ENCODE measurements at regions not wholly inside any gene's neighbourhood (a gene's known extent, or its start where the extent isn't known, plus 50 kb on each side); places are given as distances from the start of the nearest gene placed in this dataset.
A peak's percentile ranks its signal among the peaks of the same experiment; 100 is the strongest.

- Mint-ChIP-seq H3K36me3 (no peaks in the 10 kb centered on the region), H3K4me3 (no peak overlapping the region), H3K9me3 (peaks cover 2% of the 10 kb centered on the region), H3K27ac (no peak overlapping the region), H3K4me1 (no peaks in the 10 kb centered on the region), H3K27me3 (no peaks in the 10 kb centered on the region)
- no peak for ATAC-seq
Measured at GRCh38 chr2:5067816-5068215, 624.4 kb upstream of the SOX11 start.

GRCh38 chr2:5070257-5070656 lies 621.9 kb upstream of the SOX11 start:
- no peaks in the 10 kb centered on the region for H3K27me3 Mint-ChIP-seq
- ATAC-seq, result no peak
- no peak overlapping the region for H3K4me3 Mint-ChIP-seq
- no peaks in the 10 kb centered on the region for H3K4me1 Mint-ChIP-seq
- no peak overlapping the region for H3K27ac Mint-ChIP-seq
- peaks cover 2% of the 10 kb centered on the region for H3K9me3 Mint-ChIP-seq
- H3K36me3 Mint-ChIP-seq, result no peaks in the 10 kb centered on the region

DNA sequence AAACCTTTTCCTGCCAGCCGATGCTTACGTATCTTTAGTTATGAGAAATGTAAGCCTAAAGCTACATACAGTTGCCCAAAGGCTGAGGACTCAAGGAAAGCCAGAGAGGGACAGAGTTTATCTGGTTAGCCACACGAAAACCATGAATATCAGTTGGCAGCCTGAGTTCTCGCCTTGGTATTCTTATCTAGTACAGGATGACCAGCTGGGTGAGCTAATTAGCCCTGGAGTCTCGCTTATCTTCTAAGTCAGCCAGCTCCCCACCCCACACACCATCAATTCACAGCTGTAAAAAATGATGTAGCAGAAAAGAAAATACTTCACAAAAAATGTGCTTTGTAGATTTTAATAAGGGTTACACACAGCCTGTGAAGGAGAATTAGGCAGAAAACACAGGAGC lies 617.5 kb upstream of the SOX11 start:
- H3K4me3 Mint-ChIP-seq, result no peak overlapping the region
- no peaks in the 10 kb centered on the region for H3K4me1 Mint-ChIP-seq
- no peaks in the 10 kb centered on the region for H3K27me3 Mint-ChIP-seq
- no peak overlapping the region for H3K27ac Mint-ChIP-seq
- H3K36me3 Mint-ChIP-seq, result no peaks in the 10 kb centered on the region
- no peak for ATAC-seq
- peaks cover 10% of the 10 kb centered on the region for H3K9me3 Mint-ChIP-seq

- Mint-ChIP-seq H3K9me3 (peaks cover 11% of the 10 kb centered on the region), H3K36me3 (no peaks in the 10 kb centered on the region), H3K27ac (no peak overlapping the region), H3K4me3 (no peak overlapping the region), H3K27me3 (no peaks in the 10 kb centered on the region), H3K4me1 (no peaks in the 10 kb centered on the region)
- ATAC-seq, result no peak
Measured at GRCh38 chr2:5076599-5076998, 615.6 kb upstream of the SOX11 start.

GRCh38 chr2:5077479-5078089 lies 614.6 kb upstream of the SOX11 start:
- Mint-ChIP-seq H3K27me3 (no peaks in the 10 kb centered on the region), H3K9me3 (peaks cover 12% of the 10 kb centered on the region), H3K4me1 (no peaks in the 10 kb centered on the region), H3K27ac (no peak overlapping the region), H3K4me3 (no peak overlapping the region), H3K36me3 (no peaks in the 10 kb centered on the region)
- ATAC-seq, result no peak

DNA sequence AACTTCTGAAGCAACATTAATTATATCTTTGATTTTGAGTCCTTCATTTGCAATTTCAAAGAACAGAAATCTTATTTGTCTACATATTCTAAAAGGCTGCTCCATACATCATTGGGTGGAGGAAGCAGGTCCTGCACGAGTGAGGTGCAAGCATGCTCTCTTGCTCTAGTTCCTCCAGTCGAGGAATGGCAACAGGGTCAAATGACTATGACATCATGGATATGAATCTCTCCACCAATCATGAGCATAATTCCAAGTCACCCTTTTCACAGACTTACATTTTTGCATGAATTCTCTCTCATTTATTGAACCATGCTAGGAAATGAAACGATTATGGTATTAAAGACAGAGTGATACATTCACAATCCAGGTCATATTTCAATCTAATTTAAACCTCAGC lies 608.8 kb upstream of the SOX11 start:
- H3K9me3 Mint-ChIP-seq, result peaks cover 13% of the 10 kb centered on the region
- H3K27me3 Mint-ChIP-seq, result no peaks in the 10 kb centered on the region
- no peak for ATAC-seq
- no peak overlapping the region for H3K27ac Mint-ChIP-seq
- H3K4me1 Mint-ChIP-seq, result no peaks in the 10 kb centered on the region
- H3K4me3 Mint-ChIP-seq, result no peak overlapping the region
- H3K36me3 Mint-ChIP-seq, result no peaks in the 10 kb centered on the region

GRCh38 chr2:5089409-5089808 lies 602.8 kb upstream of the SOX11 start:
- Mint-ChIP-seq H3K9me3 (no peaks in the 10 kb centered on the region), H3K4me1 (no peaks in the 10 kb centered on the region), H3K4me3 (no peak overlapping the region), H3K27ac (no peak overlapping the region), H3K27me3 (no peaks in the 10 kb centered on the region), H3K36me3 (no peaks in the 10 kb centered on the region)
- no peak for ATAC-seq

- Mint-ChIP-seq H3K4me1 (no peaks in the 10 kb centered on the region), H3K27me3 (no peaks in the 10 kb centered on the region), H3K9me3 (peaks cover 6% of the 10 kb centered on the region), H3K27ac (no peak overlapping the region), H3K36me3 (no peaks in the 10 kb centered on the region), H3K4me3 (no peak overlapping the region)
- no peak for ATAC-seq
Measured at GRCh38 chr2:5093056-5093455, 599.1 kb upstream of the SOX11 start.

- no peaks in the 10 kb centered on the region for H3K4me1 Mint-ChIP-seq
- H3K27me3 Mint-ChIP-seq, result no peaks in the 10 kb centered on the region
- H3K4me3 Mint-ChIP-seq, result no peak overlapping the region
- peaks cover 6% of the 10 kb centered on the region for H3K9me3 Mint-ChIP-seq
- no peak for ATAC-seq
- H3K36me3 Mint-ChIP-seq, result no peaks in the 10 kb centered on the region
- H3K27ac Mint-ChIP-seq, result no peak overlapping the region
Measured at GRCh38 chr2:5093518-5093917, 598.7 kb upstream of the SOX11 start.

DNA sequence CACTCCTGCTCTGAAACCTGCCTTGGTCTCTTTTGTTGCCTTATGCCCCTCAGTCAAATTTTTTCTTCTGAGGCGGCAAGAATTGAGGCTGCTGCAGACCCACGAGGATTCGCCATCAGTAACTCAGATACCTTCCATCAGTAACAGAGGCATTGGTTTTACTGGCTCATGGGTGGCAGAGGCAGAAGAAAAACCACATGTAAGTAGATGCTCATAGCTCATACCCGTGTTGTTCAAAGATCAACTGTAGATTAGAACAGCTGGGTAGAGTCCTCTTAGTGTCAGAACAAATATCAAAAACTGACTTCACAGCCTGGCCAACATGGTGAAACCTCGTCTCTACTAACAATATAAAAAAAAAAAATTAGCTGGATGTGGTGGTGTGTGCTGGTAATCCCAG lies 598.0 kb upstream of the SOX11 start:
- Mint-ChIP-seq H3K27ac (no peak overlapping the region), H3K27me3 (no peaks in the 10 kb centered on the region), H3K4me1 (no peaks in the 10 kb centered on the region), H3K36me3 (no peaks in the 10 kb centered on the region), H3K4me3 (no peak overlapping the region), H3K9me3 (peaks cover 9% of the 10 kb centered on the region)
- ATAC-seq, result no peak

DNA sequence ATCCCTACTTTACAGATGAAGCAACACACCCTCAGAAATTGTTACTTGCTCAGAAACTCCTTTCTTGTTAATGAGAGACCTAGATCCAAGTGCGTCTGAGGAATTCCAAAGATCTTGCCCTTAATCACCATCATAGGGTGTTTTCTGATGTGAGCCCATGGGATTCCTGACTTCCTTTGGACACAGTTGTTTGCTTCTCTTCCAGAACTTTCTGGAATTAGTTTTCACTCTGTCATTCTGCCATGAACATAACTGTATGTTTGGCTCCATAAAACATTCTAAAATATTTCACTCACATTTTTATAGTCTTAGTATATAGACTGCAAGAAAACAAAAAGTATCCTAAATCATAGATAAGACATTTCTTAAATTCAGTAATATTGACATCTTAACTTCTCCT lies 593.9 kb upstream of the SOX11 start:
- no peak overlapping the region for H3K4me3 Mint-ChIP-seq
- no peak for ATAC-seq
- no peaks in the 10 kb centered on the region for H3K36me3 Mint-ChIP-seq
- H3K27me3 Mint-ChIP-seq, result no peaks in the 10 kb centered on the region
- no peak overlapping the region for H3K27ac Mint-ChIP-seq
- H3K4me1 Mint-ChIP-seq, result no peaks in the 10 kb centered on the region
- H3K9me3 Mint-ChIP-seq, result peaks cover 16% of the 10 kb centered on the region

GRCh38 chr2:5102823-5103222 lies 589.4 kb upstream of the SOX11 start:
- Mint-ChIP-seq H3K36me3 (no peaks in the 10 kb centered on the region), H3K4me3 (no peak overlapping the region), H3K27ac (no peak overlapping the region), H3K4me1 (no peaks in the 10 kb centered on the region), H3K9me3 (peaks cover 19% of the 10 kb centered on the region), H3K27me3 (no peaks in the 10 kb centered on the region)
- ATAC-seq, result no peak

DNA sequence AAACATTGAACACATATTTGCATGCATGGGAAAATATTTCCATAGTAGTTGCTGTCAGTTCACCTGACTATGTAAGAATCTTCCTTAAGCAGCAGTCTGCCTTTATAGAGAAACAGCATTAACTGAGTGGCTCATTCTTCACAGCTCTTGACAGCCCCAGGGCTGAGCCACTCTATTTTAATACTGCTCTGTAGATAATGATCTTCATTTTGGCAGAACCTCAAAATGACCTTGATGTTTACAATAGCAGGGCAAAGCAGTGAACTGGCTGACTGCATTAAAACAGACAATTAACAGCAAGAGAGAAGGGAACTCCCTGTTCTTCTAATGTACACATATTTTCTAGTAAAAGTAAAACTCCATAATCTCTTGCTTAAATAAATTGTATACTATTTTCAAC lies 580.6 kb upstream of the SOX11 start:
- H3K4me3 Mint-ChIP-seq, result no peak overlapping the region
- H3K27ac Mint-ChIP-seq, result no peak overlapping the region
- H3K4me1 Mint-ChIP-seq, result no peaks in the 10 kb centered on the region
- no peak for ATAC-seq
- H3K9me3 Mint-ChIP-seq, result peaks cover 18% of the 10 kb centered on the region
- H3K36me3 Mint-ChIP-seq, result no peaks in the 10 kb centered on the region
- no peaks in the 10 kb centered on the region for H3K27me3 Mint-ChIP-seq

- H3K4me1 Mint-ChIP-seq, result no peaks in the 10 kb centered on the region
- no peak overlapping the region for H3K27ac Mint-ChIP-seq
- H3K9me3 Mint-ChIP-seq, result peaks cover 4% of the 10 kb centered on the region
- no peak overlapping the region for H3K4me3 Mint-ChIP-seq
- no peaks in the 10 kb centered on the region for H3K27me3 Mint-ChIP-seq
- H3K36me3 Mint-ChIP-seq, result no peaks in the 10 kb centered on the region
- ATAC-seq, result no peak
Measured at GRCh38 chr2:5119046-5119445, 573.1 kb upstream of the SOX11 start.

GRCh38 chr2:5121121-5121520 lies 571.1 kb upstream of the SOX11 start:
- Mint-ChIP-seq H3K36me3 (no peaks in the 10 kb centered on the region), H3K9me3 (peaks cover 4% of the 10 kb centered on the region), H3K4me1 (no peaks in the 10 kb centered on the region), H3K27me3 (no peaks in the 10 kb centered on the region), H3K4me3 (no peak overlapping the region), H3K27ac (no peak overlapping the region)
- no peak for ATAC-seq

- H3K36me3 Mint-ChIP-seq, result no peaks in the 10 kb centered on the region
- H3K4me3 Mint-ChIP-seq, result no peak overlapping the region
Measured at GRCh38 chr2:5121642-5122041, 570.5 kb upstream of the SOX11 start.

More at GRCh38 chr2:5121642-5122041, 570.5 kb upstream of the SOX11 start:
- Mint-ChIP-seq H3K27ac (no peak overlapping the region), H3K9me3 (peaks cover 4% of the 10 kb centered on the region), H3K27me3 (no peaks in the 10 kb centered on the region), H3K4me1 (no peaks in the 10 kb centered on the region)
- ATAC-seq, result peak; percentile 43
